ENCODE measurements at regions not wholly inside any gene's neighbourhood (a gene's known extent, or its start where the extent isn't known, plus 50 kb on each side); places are given as distances from the start of the nearest gene placed in this dataset.

GRCh38 chr5:167780177-167780576 is 511.3 kb upstream of the WWC1 start:
- peaks cover 2% of the 10 kb centered on the region for H3K9me3 ChIP-seq (ENCODE audit: insufficient read depth, low read depth, low read length)
- H2BK120ac ChIP-seq (ENCODE audit: insufficient read depth, low read length, poor library complexity): no peak overlapping the region
- H2BK12ac ChIP-seq (ENCODE audit: low read length): no peak overlapping the region
- DNase-seq: no peak
- no peak overlapping the region for H3K18ac ChIP-seq (ENCODE audit: low read length)
- no peak overlapping the region for H3K9ac ChIP-seq (ENCODE audit: low read length)
- no peak overlapping the region for H3K4ac ChIP-seq (ENCODE audit: low read depth, low read length)
- H3K14ac ChIP-seq (ENCODE audit: low read length): no peak overlapping the region
- no peak overlapping the region for H4K12ac ChIP-seq (ENCODE audit: low read depth, low read length)
- H2BK5ac ChIP-seq (ENCODE audit: low read depth, low read length, poor library complexity): no peak overlapping the region
- H4K91ac ChIP-seq (ENCODE audit: low read depth, low read length): no peak overlapping the region
- no peaks in the 10 kb centered on the region for H3K27me3 ChIP-seq (ENCODE audit: insufficient read depth, low read length)
- H3K79me2 ChIP-seq (ENCODE audit: control insufficient read depth, insufficient read depth, low read length, poor library complexity): no peaks in the 10 kb centered on the region
- no peak overlapping the region for H3K23ac ChIP-seq (ENCODE audit: low read length)
- no peak overlapping the region for H3K4me3 ChIP-seq (ENCODE audit: low read depth, low read length)
- H3K36me3 ChIP-seq (ENCODE audit: control insufficient read depth in 1 of 2, insufficient read depth in 2 of 2, low read length in 2 of 2): no peaks in the 10 kb centered on the region
- no peak overlapping the region for H3K27ac ChIP-seq (ENCODE audit: low read depth, low read length)
- H3K4me2 ChIP-seq (ENCODE audit: low read length): no peak overlapping the region
- no peaks in the 10 kb centered on the region for H3K4me1 ChIP-seq (ENCODE audit: control insufficient read depth in 1 of 2, insufficient read depth in 2 of 2, low read length in 2 of 2)
- H2AK5ac ChIP-seq (ENCODE audit: low read length): no peak overlapping the region
- WGBS (ENCODE audit: extremely low coverage, insufficient coverage, insufficient read length): no CpG with 5 or more reads among the region's 6 CpGs
- H2AFZ ChIP-seq (ENCODE audit: insufficient read depth, low read length, poor library complexity): no peak overlapping the region
- H4K8ac ChIP-seq (ENCODE audit: low read depth, low read length): no peak overlapping the region
- no peaks in the 10 kb centered on the region for H3K79me1 ChIP-seq (ENCODE audit: low read length)

- Histone ChIP-seq H3K79me1 (ENCODE audit: low read length) (no peaks in the 10 kb centered on the region), H3K4me3 (ENCODE audit: low read depth, low read length) (no peak overlapping the region), H3K18ac (ENCODE audit: low read length) (no peak overlapping the region), H3K27ac (ENCODE audit: low read depth, low read length) (no peak overlapping the region), H4K91ac (ENCODE audit: low read depth, low read length) (no peak overlapping the region), H2AFZ (ENCODE audit: insufficient read depth, low read length, poor library complexity) (no peak overlapping the region), H3K23ac (ENCODE audit: low read length) (no peak overlapping the region), H3K27me3 (ENCODE audit: insufficient read depth, low read length) (no peaks in the 10 kb centered on the region), H3K9me3 (ENCODE audit: insufficient read depth, low read depth, low read length) (peaks cover 2% of the 10 kb centered on the region), H2BK120ac (ENCODE audit: insufficient read depth, low read length, poor library complexity) (no peak overlapping the region), H3K4me1 (ENCODE audit: control insufficient read depth in 1 of 2, insufficient read depth in 2 of 2, low read length in 2 of 2) (no peaks in the 10 kb centered on the region), H2BK5ac (ENCODE audit: low read depth, low read length, poor library complexity) (no peak overlapping the region), H3K14ac (ENCODE audit: low read length) (no peak overlapping the region), H2AK5ac (ENCODE audit: low read length) (no peak overlapping the region), H3K4ac (ENCODE audit: low read depth, low read length) (no peak overlapping the region), H4K12ac (ENCODE audit: low read depth, low read length) (no peak overlapping the region), H3K79me2 (ENCODE audit: control insufficient read depth, insufficient read depth, low read length, poor library complexity) (no peaks in the 10 kb centered on the region), H3K36me3 (ENCODE audit: control insufficient read depth in 1 of 2, insufficient read depth in 2 of 2, low read length in 2 of 2) (no peaks in the 10 kb centered on the region), H3K4me2 (ENCODE audit: low read length) (no peak overlapping the region), H2BK12ac (ENCODE audit: low read length) (no peak overlapping the region), H3K9ac (ENCODE audit: low read length) (no peak overlapping the region), H4K8ac (ENCODE audit: low read depth, low read length) (no peak overlapping the region)
- no CpG with 5 or more reads among the region's 9 CpGs for WGBS (ENCODE audit: extremely low coverage, insufficient coverage, insufficient read length)
- no peak for DNase-seq
Observed at GRCh38 chr5:167783145-167783817, 508.2 kb upstream of the WWC1 start.

GRCh38 chr5:167785106-167785505 is 506.3 kb upstream of the WWC1 start:
- Histone ChIP-seq H3K36me3 (ENCODE audit: control insufficient read depth in 1 of 2, insufficient read depth in 2 of 2, low read length in 2 of 2) (no peaks in the 10 kb centered on the region), H3K4me1 (ENCODE audit: control insufficient read depth in 1 of 2, insufficient read depth in 2 of 2, low read length in 2 of 2) (no peaks in the 10 kb centered on the region), H3K4me2 (ENCODE audit: low read length) (no peak overlapping the region), H2BK12ac (ENCODE audit: low read length) (no peak overlapping the region), H4K12ac (ENCODE audit: low read depth, low read length) (no peak overlapping the region), H3K9me3 (ENCODE audit: insufficient read depth, low read depth, low read length) (no peaks in the 10 kb centered on the region), H2AK5ac (ENCODE audit: low read length) (no peak overlapping the region), H3K4me3 (ENCODE audit: low read depth, low read length) (no peak overlapping the region), H3K27me3 (ENCODE audit: insufficient read depth, low read length) (no peaks in the 10 kb centered on the region), H3K27ac (ENCODE audit: low read depth, low read length) (no peak overlapping the region), H4K8ac (ENCODE audit: low read depth, low read length) (no peak overlapping the region), H3K9ac (ENCODE audit: low read length) (no peak overlapping the region), H4K91ac (ENCODE audit: low read depth, low read length) (no peak overlapping the region), H3K79me2 (ENCODE audit: control insufficient read depth, insufficient read depth, low read length, poor library complexity) (no peaks in the 10 kb centered on the region), H3K14ac (ENCODE audit: low read length) (no peak overlapping the region), H2AFZ (ENCODE audit: insufficient read depth, low read length, poor library complexity) (no peak overlapping the region), H3K4ac (ENCODE audit: low read depth, low read length) (no peak overlapping the region), H3K18ac (ENCODE audit: low read length) (no peak overlapping the region), H2BK120ac (ENCODE audit: insufficient read depth, low read length, poor library complexity) (no peak overlapping the region), H3K23ac (ENCODE audit: low read length) (no peak overlapping the region), H3K79me1 (ENCODE audit: low read length) (no peaks in the 10 kb centered on the region), H2BK5ac (ENCODE audit: low read depth, low read length, poor library complexity) (no peak overlapping the region)
- no CpG with 5 or more reads among the region's 2 CpGs for WGBS (ENCODE audit: extremely low coverage, insufficient coverage, insufficient read length)
- DNase-seq: peak in 1 of 2 donors; percentile 13

- Histone ChIP-seq H3K4ac (ENCODE audit: low read depth, low read length) (no peak overlapping the region), H4K8ac (ENCODE audit: low read depth, low read length) (no peak overlapping the region), H3K36me3 (ENCODE audit: control insufficient read depth in 1 of 2, insufficient read depth in 2 of 2, low read length in 2 of 2) (no peaks in the 10 kb centered on the region), H3K79me1 (ENCODE audit: low read length) (no peaks in the 10 kb centered on the region), H2BK5ac (ENCODE audit: low read depth, low read length, poor library complexity) (no peak overlapping the region), H3K18ac (ENCODE audit: low read length) (no peak overlapping the region), H3K4me1 (ENCODE audit: control insufficient read depth in 1 of 2, insufficient read depth in 2 of 2, low read length in 2 of 2) (no peaks in the 10 kb centered on the region), H4K91ac (ENCODE audit: low read depth, low read length) (no peak overlapping the region), H3K14ac (ENCODE audit: low read length) (no peak overlapping the region), H3K4me2 (ENCODE audit: low read length) (no peak overlapping the region), H2BK120ac (ENCODE audit: insufficient read depth, low read length, poor library complexity) (no peak overlapping the region), H2AFZ (ENCODE audit: insufficient read depth, low read length, poor library complexity) (no peak overlapping the region), H2BK12ac (ENCODE audit: low read length) (no peak overlapping the region), H4K12ac (ENCODE audit: low read depth, low read length) (no peak overlapping the region), H3K4me3 (ENCODE audit: low read depth, low read length) (no peak overlapping the region), H3K9me3 (ENCODE audit: insufficient read depth, low read depth, low read length) (no peaks in the 10 kb centered on the region), H2AK5ac (ENCODE audit: low read length) (no peak overlapping the region), H3K27me3 (ENCODE audit: insufficient read depth, low read length) (no peaks in the 10 kb centered on the region), H3K27ac (ENCODE audit: low read depth, low read length) (no peak overlapping the region), H3K23ac (ENCODE audit: low read length) (no peak overlapping the region), H3K79me2 (ENCODE audit: control insufficient read depth, insufficient read depth, low read length, poor library complexity) (no peaks in the 10 kb centered on the region), H3K9ac (ENCODE audit: low read length) (no peak overlapping the region)
- no CpG with 5 or more reads among the region's 1 CpG for WGBS (ENCODE audit: extremely low coverage, insufficient coverage, insufficient read length)
- DNase-seq: peak in 1 of 2 donors; percentile 37
Observed at GRCh38 chr5:167785901-167786300, 505.5 kb upstream of the WWC1 start.

Measured in trophoblast cell (in vitro differentiated cells and primary cell).